ENCODE measurements at regions not wholly inside any gene's neighbourhood (a gene's known extent, or its start where the extent isn't known, plus 50 kb on each side); places are given as distances from the start of the nearest gene placed in this dataset.

GRCh38 chr9:104264431-104264830 is 170.3 kb downstream of the SMC2 start:
- 23 to 44% methylated on average over 1 of the region's 1 CpG for WGBS, 2 donors (ENCODE audit: low coverage in 1 of 2)
- DNase-seq = no peak
- Histone ChIP-seq H3K27ac (no peak overlapping the region), H3K27me3 (no peaks in the 10 kb centered on the region), H3K36me3 (no peaks in the 10 kb centered on the region), H3K4me3 (no peak overlapping the region), H3K4me1 (peaks cover 0 to 7% (median 0%) of the 10 kb centered on the region in 4 donors), H3K9me3 (no peaks in the 10 kb centered on the region)
- TF ChIP-seq POLR2AphosphoS5 (IDR thresholded peaks at IDR 0.05) (no peak), EP300 (IDR thresholded peaks at IDR 0.05; ENCODE audit: low read depth) (no peak), POLR2A (IDR thresholded peaks at IDR 0.05) (no peak)
- TF ChIP-seq, protein P1, sequence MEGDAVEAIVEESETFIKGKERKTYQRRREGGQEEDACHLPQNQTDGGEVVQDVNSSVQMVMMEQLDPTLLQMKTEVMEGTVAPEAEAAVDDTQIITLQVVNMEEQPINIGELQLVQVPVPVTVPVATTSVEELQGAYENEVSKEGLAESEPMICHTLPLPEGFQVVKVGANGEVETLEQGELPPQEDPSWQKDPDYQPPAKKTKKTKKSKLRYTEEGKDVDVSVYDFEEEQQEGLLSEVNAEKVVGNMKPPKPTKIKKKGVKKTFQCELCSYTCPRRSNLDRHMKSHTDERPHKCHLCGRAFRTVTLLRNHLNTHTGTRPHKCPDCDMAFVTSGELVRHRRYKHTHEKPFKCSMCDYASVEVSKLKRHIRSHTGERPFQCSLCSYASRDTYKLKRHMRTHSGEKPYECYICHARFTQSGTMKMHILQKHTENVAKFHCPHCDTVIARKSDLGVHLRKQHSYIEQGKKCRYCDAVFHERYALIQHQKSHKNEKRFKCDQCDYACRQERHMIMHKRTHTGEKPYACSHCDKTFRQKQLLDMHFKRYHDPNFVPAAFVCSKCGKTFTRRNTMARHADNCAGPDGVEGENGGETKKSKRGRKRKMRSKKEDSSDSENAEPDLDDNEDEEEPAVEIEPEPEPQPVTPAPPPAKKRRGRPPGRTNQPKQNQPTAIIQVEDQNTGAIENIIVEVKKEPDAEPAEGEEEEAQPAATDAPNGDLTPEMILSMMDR (IDR thresholded peaks at IDR 0.05) = no peak
- in situ Hi-C loops (cut with MboI; ENCODE audit: low pct_ligation_motif_present in 1 of 4, low pct_unique_long_range_greater_than_20kb in 1 of 4, low sequenced_read_pairs in 3 of 4) (no loop called here), intact Hi-C loops (cut with DNase I; ENCODE audit: low total_unique reads) (no loop called here)

DNA sequence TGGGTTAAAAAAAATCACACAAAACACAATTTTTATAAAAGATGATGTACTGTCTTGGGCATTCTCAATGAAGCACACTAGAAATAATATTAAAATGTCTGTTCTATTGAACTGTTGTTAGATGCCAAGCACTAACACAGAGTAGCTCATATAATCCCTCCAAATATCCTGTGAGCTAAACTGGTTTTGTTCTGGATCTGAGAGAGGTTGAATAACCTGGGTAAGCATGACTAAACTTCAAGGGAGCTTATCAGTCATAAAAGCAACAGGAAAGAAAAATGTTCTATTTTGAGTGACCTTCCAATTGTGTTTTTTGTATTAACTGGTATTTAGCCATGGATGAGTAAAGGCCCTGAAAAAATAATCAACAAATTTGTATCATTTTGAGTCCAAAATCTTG is 175.3 kb downstream of the SMC2 start:
- H3K36me3 ChIP-seq = peaks cover 0 to 2% (median 0%) of the 10 kb centered on the region in 4 donors
- H3K4me1 ChIP-seq = peaks cover 0 to 9% (median 0%) of the 10 kb centered on the region in 4 donors
- DNase-seq = no peak
- intact Hi-C loops (cut with DNase I; ENCODE audit: low total_unique reads) = no loop called here
- in situ Hi-C loops (cut with MboI; ENCODE audit: low pct_ligation_motif_present in 1 of 4, low pct_unique_long_range_greater_than_20kb in 1 of 4, low sequenced_read_pairs in 3 of 4) = no loop called here
- TF ChIP-seq POLR2AphosphoS5 (IDR thresholded peaks at IDR 0.05) (no peak), EP300 (IDR thresholded peaks at IDR 0.05; ENCODE audit: low read depth) (no peak), POLR2A (IDR thresholded peaks at IDR 0.05) (no peak)
- TF ChIP-seq, protein P1 (IDR thresholded peaks at IDR 0.05) = no peak
- no peak overlapping the region for H3K27ac ChIP-seq
- H3K9me3 ChIP-seq = no peaks in the 10 kb centered on the region
- H3K4me3 ChIP-seq = no peak overlapping the region
- no peaks in the 10 kb centered on the region for H3K27me3 ChIP-seq

DNA sequence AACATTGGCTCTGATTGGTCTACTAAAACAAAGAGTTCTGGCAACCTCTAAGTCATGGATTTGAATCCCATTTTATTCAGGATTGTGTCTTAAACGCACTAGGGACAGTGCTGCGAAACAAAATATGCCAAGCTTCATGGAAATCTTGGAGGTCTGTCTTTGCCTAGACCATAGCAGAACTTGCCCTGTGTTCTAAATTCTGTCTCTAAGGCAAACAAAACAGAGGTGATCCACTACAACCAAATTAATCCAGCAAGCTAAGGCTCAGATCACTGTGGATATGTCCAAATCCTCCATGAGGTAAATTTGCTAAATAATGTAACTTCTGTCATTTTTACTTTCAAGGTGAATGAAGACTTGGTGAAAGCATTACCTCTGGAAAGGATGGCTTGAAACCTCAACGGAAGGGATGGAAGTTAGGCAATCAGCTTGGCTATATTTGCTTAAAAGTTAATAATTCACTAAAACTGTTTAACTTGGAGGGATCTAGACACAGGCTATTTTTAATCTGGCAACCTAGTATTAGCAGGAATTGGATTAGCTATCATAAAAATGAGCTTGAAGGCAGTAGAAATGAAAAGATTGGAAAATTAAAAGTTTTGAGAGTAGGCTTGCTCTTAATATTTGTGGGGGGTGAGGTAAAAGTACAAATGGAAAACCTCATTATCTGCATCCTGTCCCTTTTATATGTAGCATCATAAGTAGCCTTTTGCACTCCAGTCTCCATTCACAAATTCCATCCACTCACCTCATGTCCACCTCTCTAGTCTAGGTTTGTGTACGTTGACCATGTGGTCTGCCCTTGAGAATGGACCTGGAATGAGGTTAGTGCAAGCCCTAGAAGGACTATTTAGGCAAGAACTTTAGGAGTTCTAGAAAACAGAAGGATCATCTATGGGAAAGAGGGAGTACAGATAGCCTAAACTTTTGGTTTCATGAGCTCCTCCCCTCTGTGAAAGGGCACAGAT is 176.2 kb downstream of the SMC2 start:
- intact Hi-C loops (cut with DNase I; ENCODE audit: low total_unique reads) (no loop called here), in situ Hi-C loops (cut with MboI; ENCODE audit: low pct_ligation_motif_present in 1 of 4, low pct_unique_long_range_greater_than_20kb in 1 of 4, low sequenced_read_pairs in 3 of 4) (no loop called here)
- Histone ChIP-seq H3K27ac (peak overlapping the region in 1 of 4 donors; percentile 17), H3K4me1 (peaks cover 0 to 5% (median 0%) of the 10 kb centered on the region in 4 donors), H3K4me3 (no peak overlapping the region), H3K36me3 (peaks cover 0 to 2% (median 0%) of the 10 kb centered on the region in 4 donors), H3K27me3 (no peaks in the 10 kb centered on the region), H3K9me3 (no peaks in the 10 kb centered on the region)
- no peak for TF ChIP-seq EP300 (IDR thresholded peaks at IDR 0.05; ENCODE audit: low read depth)
- TF ChIP-seq, protein P1 (IDR thresholded peaks at IDR 0.05) = no peak
- no peak for TF ChIP-seq POLR2A (IDR thresholded peaks at IDR 0.05)
- no peak for TF ChIP-seq POLR2AphosphoS5 (IDR thresholded peaks at IDR 0.05)
- DNase-seq = no peak
- 64 to 90% methylated on average over 2 to 4 of the region's 4 CpGs for WGBS, 2 donors (ENCODE audit: low coverage in 1 of 2)

DNA sequence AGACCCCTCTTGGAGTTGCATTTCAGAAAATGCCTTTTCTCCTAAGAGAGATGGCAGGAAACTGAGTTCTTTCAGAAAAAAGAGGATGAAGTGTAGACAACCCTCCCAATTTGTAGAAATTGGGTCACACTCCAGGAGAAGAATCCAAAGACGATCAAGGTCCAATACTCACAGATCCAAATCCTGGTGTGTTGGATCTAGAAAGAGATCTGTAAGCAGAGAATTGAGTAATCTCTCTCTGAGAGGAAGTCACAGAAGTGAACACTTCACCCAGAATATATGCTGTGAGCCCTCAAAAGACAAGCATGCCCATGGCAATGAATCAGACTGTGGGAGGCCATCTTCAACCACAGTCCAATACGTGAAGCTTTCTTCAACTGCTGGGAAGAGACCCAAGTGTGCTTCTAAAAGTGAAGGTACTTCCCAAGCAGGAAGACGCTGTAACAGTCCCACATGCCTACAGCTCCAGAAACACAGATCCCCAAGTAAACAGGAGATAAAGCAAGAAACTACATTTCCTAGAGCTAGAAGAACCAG is 182.7 kb downstream of the SMC2 start:
- WGBS, 2 donors (ENCODE audit: low coverage in 1 of 2) = 68 to 86% methylated on average over 1 to 3 of the region's 3 CpGs
- in situ Hi-C loops (cut with MboI; ENCODE audit: low pct_ligation_motif_present in 1 of 4, low pct_unique_long_range_greater_than_20kb in 1 of 4, low sequenced_read_pairs in 3 of 4) = loop anchor here in 1 of 4 donors (25.0 kb wide), 1 partner anchor 111 kb away; no protein-coding TSS in a partner anchor
- H3K4me3 ChIP-seq = no peak overlapping the region
- H3K4me1 ChIP-seq = no peaks in the 10 kb centered on the region
- H3K36me3 ChIP-seq = peaks cover 0 to 2% (median 0%) of the 10 kb centered on the region in 4 donors
- H3K9me3 ChIP-seq = no peaks in the 10 kb centered on the region
- TF ChIP-seq POLR2AphosphoS5 (IDR thresholded peaks at IDR 0.05) (no peak), EP300 (IDR thresholded peaks at IDR 0.05; ENCODE audit: low read depth) (no peak), POLR2A (IDR thresholded peaks at IDR 0.05) (no peak)
- TF ChIP-seq, protein P1 (IDR thresholded peaks at IDR 0.05) = no peak
- intact Hi-C loops (cut with DNase I; ENCODE audit: low total_unique reads) = no loop called here
- H3K27ac ChIP-seq = no peak overlapping the region
- DNase-seq = no peak
- no peaks in the 10 kb centered on the region for H3K27me3 ChIP-seq
